ENCODE measurements at regions not wholly inside any gene's neighbourhood (a gene's known extent, or its start where the extent isn't known, plus 50 kb on each side); places are given as distances from the start of the nearest gene placed in this dataset.

- no peak for TF ChIP-seq CTCF (IDR thresholded peaks at IDR 0.05)
- no peak for ATAC-seq (ENCODE audit: low FRiP score)
- DNase-seq (ENCODE audit: low spot score), result no peak
These were observed 156.2 kb upstream of the ARPP21 start for GRCh38 chr3:35483131-35483530.

- no peak for TF ChIP-seq CTCF (IDR thresholded peaks at IDR 0.05)
- no peak for ATAC-seq (ENCODE audit: low FRiP score)
- no peak for DNase-seq (ENCODE audit: low spot score)
These were observed 154.3 kb upstream of the ARPP21 start for GRCh38 chr3:35484929-35485530.

- no peak for ATAC-seq (ENCODE audit: low FRiP score)
- DNase-seq (ENCODE audit: low spot score), result no peak
- no peak for TF ChIP-seq CTCF (IDR thresholded peaks at IDR 0.05)
These were observed 153.0 kb upstream of the ARPP21 start for GRCh38 chr3:35486295-35486694.

- TF ChIP-seq CTCF (IDR thresholded peaks at IDR 0.05), result no peak
- ATAC-seq (ENCODE audit: low FRiP score) (no peak), DNase-seq (ENCODE audit: low spot score) (no peak)
These were observed 151.9 kb upstream of the ARPP21 start for GRCh38 chr3:35487376-35487775.

GRCh38 chr3:35488526-35488925 is 150.8 kb upstream of the ARPP21 start:
- DNase-seq (ENCODE audit: low spot score), result no peak
- no peak for ATAC-seq (ENCODE audit: low FRiP score)
- no peak for TF ChIP-seq CTCF (IDR thresholded peaks at IDR 0.05)

- ATAC-seq (ENCODE audit: low FRiP score) (no peak), DNase-seq (ENCODE audit: low spot score) (no peak)
- TF ChIP-seq CTCF (IDR thresholded peaks at IDR 0.05), result no peak
These were observed 146.5 kb upstream of the ARPP21 start for GRCh38 chr3:35492841-35493240.

- ATAC-seq (ENCODE audit: low FRiP score) (no peak), DNase-seq (ENCODE audit: low spot score) (no peak)
- no peak for TF ChIP-seq CTCF (IDR thresholded peaks at IDR 0.05)
These were observed 140.7 kb upstream of the ARPP21 start for GRCh38 chr3:35498506-35499210.

All from omental fat pad (tissue), 3 donors.